ENCODE measurements at regions not wholly inside any gene's neighbourhood (a gene's known extent, or its start where the extent isn't known, plus 50 kb on each side); places are given as distances from the start of the nearest gene placed in this dataset.
"Not testable (repeated sequence)": the region's sequence is repeated elsewhere in the genome, so short reads cannot be mapped to it uniquely, and the experiment has no call there.

- DNase-seq (ENCODE audit: low spot score): no peak
Observed at GRCh38 chr10:45118929-45119328, 118.2 kb downstream of the ZNF22 start.

GRCh38 chr10:45122180-45122860, 121.6 kb downstream of the ZNF22 start:
- DNase-seq (ENCODE audit: low spot score): not testable (repeated sequence)

- no peak for DNase-seq (ENCODE audit: low spot score)
Observed at GRCh38 chr10:45135443-45136198, 134.9 kb downstream of the ZNF22 start.

GRCh38 chr10:45136256-45136655, 135.5 kb downstream of the ZNF22 start:
- DNase-seq (ENCODE audit: low spot score): no peak

- DNase-seq (ENCODE audit: low spot score): no peak
Observed at GRCh38 chr10:45144326-45145070, 143.8 kb downstream of the ZNF22 start.

GRCh38 chr10:45145143-45145542, 144.4 kb downstream of the ZNF22 start:
- not testable (repeated sequence) for DNase-seq (ENCODE audit: low spot score)

GRCh38 chr10:45147000-45147399, 146.3 kb downstream of the ZNF22 start:
- no peak for DNase-seq (ENCODE audit: low spot score)

GRCh38 chr10:45150997-45151396, 150.3 kb downstream of the ZNF22 start:
- no peak for DNase-seq (ENCODE audit: low spot score)

GRCh38 chr10:45151467-45152214, 150.9 kb downstream of the ZNF22 start:
- DNase-seq (ENCODE audit: low spot score): no peak

GRCh38 chr10:45152726-45153125, 152.0 kb downstream of the ZNF22 start:
- no peak for DNase-seq (ENCODE audit: low spot score)

GRCh38 chr10:45154502-45154901, 153.8 kb downstream of the ZNF22 start:
- no peak for DNase-seq (ENCODE audit: low spot score)

GRCh38 chr10:45155784-45156183, 155.1 kb downstream of the ZNF22 start:
- DNase-seq (ENCODE audit: low spot score): no peak

- no peak for DNase-seq (ENCODE audit: low spot score)
Observed at GRCh38 chr10:45160271-45160670, 155.1 kb downstream of the OR13A1 start.

GRCh38 chr10:45163315-45163975, 152.0 kb downstream of the OR13A1 start:
- DNase-seq (ENCODE audit: low spot score): no peak

GRCh38 chr10:45175520-45176118, 139.8 kb downstream of the OR13A1 start:
- DNase-seq (ENCODE audit: low spot score): not testable (repeated sequence)

GRCh38 chr10:45179691-45180090, 135.7 kb downstream of the OR13A1 start:
- peak; percentile 15 for DNase-seq (ENCODE audit: low spot score)

GRCh38 chr10:45180507-45180906, 134.9 kb downstream of the OR13A1 start:
- no peak for DNase-seq (ENCODE audit: low spot score)

- peak; percentile 70 for DNase-seq (ENCODE audit: low spot score)
Observed at GRCh38 chr10:45180946-45181875, 134.2 kb downstream of the OR13A1 start.

GRCh38 chr10:45183174-45183573, 132.2 kb downstream of the OR13A1 start:
- DNase-seq (ENCODE audit: low spot score): no peak

All from AG20443 (cell line).